Testis (tissue), 2 donors: ENCODE measurements at regions not wholly inside any gene's neighbourhood (a gene's known extent, or its start where the extent isn't known, plus 50 kb on each side); places are given as distances from the start of the nearest gene placed in this dataset.

Source experiments
- DNase-seq: peaks from one replicate; pipeline ENCODE4 v3.0.0-alpha.2; 2019
- H3K27ac ChIP-seq, 2 donors: fragments of 200-600 bp; sonication (generic); one replicate each; pipeline ENCODE4 v1.5.1; 2019
- H3K27me3 ChIP-seq: fragments of 200-600 bp; sonication (generic); one replicate; pipeline ENCODE4 v1.5.1; 2019
- H3K36me3 ChIP-seq: fragments of 200-600 bp; sonication (generic); one replicate; pipeline ENCODE4 v1.5.1; 2017; ENCODE audit warnings: low read depth; ENCODE audit errors: missing control alignments
- H3K4me1 ChIP-seq: fragments of 200-600 bp; sonication (generic); one replicate; pipeline ENCODE4 v1.5.1; 2019
- H3K4me3 ChIP-seq, 2 donors: fragments of 200-600 bp; sonication (generic); one replicate each; pipeline ENCODE4 v1.5.1; 2017 to 2019
- H3K9me3 ChIP-seq: fragments of 200-600 bp; sonication (generic); one replicate; pipeline ENCODE4 v1.5.1; 2017
- CTCF ChIP-seq, 3 experiments: fragments of 450-650 bp in 2 of 3; fragments of 200-600 bp in 1 of 3; sonication (generic) in 1 of 3; IDR thresholded peaks; one replicate each; pipeline ENCODE4 v1.5.1; 2016 to 2019; ENCODE audit warnings: antibody characterized with exemption in 3 of 3, mild to moderate bottlenecking in 2 of 3, moderate library complexity in 1 of 3
- POLR2A ChIP-seq: fragments of 450-650 bp; IDR thresholded peaks from one replicate; pipeline ENCODE4 v1.6.1; 2017; ENCODE audit warnings: antibody characterized with exemption, mild to moderate bottlenecking, moderate library complexity
- WGBS, 2 donors: methylation state at CpG; one replicate each; pipeline ENCODE4 v1.1.5; 2018; 5-methylcytosine and 5-hydroxymethylcytosine counted together
- intact Hi-C: fragments of 100-400 bp; cut with DNase I; formaldehyde crosslinking; loops from one replicate; pipeline ENCODE4 v1.15.1; 2023; ENCODE audit warnings: low total_unique reads

GRCh38 chr4:14726877-14727361 lies 275.4 kb upstream of the CPEB2 start:
- H3K27ac ChIP-seq = no peak overlapping the region
- no peaks in the 10 kb centered on the region for H3K36me3 ChIP-seq
- H3K4me1 ChIP-seq = no peaks in the 10 kb centered on the region
- 75 to 81% methylated on average over 4 of the region's 4 CpGs for whole genome bisulfite sequencing, 2 donors
- H3K4me3 ChIP-seq = no peak overlapping the region
- intact Hi-C loops = no loop called here
- H3K9me3 ChIP-seq = no peaks in the 10 kb centered on the region
- H3K27me3 ChIP-seq = no peaks in the 10 kb centered on the region
- TF ChIP-seq CTCF (IDR thresholded peaks at IDR 0.05) (no peak), POLR2A (no peak)
- no peak for DNase-seq

GRCh38 chr4:14729282-14730000 lies 272.8 kb upstream of the CPEB2 start:
- H3K9me3 ChIP-seq = no peaks in the 10 kb centered on the region
- no peak overlapping the region for H3K27ac ChIP-seq
- H3K4me3 ChIP-seq = no peak overlapping the region
- no peak for DNase-seq
- intact Hi-C loops = no loop called here
- no peaks in the 10 kb centered on the region for H3K36me3 ChIP-seq
- H3K4me1 ChIP-seq = no peaks in the 10 kb centered on the region
- TF ChIP-seq CTCF (IDR thresholded peaks at IDR 0.05) (no peak), POLR2A (no peak)
- H3K27me3 ChIP-seq = no peaks in the 10 kb centered on the region

GRCh38 chr4:14742054-14742453 lies 260.2 kb upstream of the CPEB2 start:
- Histone ChIP-seq H3K9me3 (no peaks in the 10 kb centered on the region), H3K36me3 (no peaks in the 10 kb centered on the region), H3K27ac (no peak overlapping the region), H3K4me3 (no peak overlapping the region), H3K27me3 (no peaks in the 10 kb centered on the region), H3K4me1 (no peaks in the 10 kb centered on the region)
- TF ChIP-seq CTCF (IDR thresholded peaks at IDR 0.05) (no peak), POLR2A (no peak)
- intact Hi-C loops = no loop called here
- 67 to 81% methylated on average over 1 of the region's 1 CpG for WGBS, 2 donors
- DNase-seq = no peak

GRCh38 chr4:14743172-14743571 lies 259.1 kb upstream of the CPEB2 start:
- Histone ChIP-seq H3K4me3 (no peak overlapping the region), H3K27me3 (no peaks in the 10 kb centered on the region), H3K27ac (no peak overlapping the region), H3K36me3 (no peaks in the 10 kb centered on the region), H3K9me3 (no peaks in the 10 kb centered on the region), H3K4me1 (no peaks in the 10 kb centered on the region)
- no peak for DNase-seq
- intact Hi-C loops = no loop called here
- TF ChIP-seq CTCF (IDR thresholded peaks at IDR 0.05) = no peak
- no peak for TF ChIP-seq POLR2A
- WGBS, 2 donors = 75 to 85% methylated on average over 5 of the region's 5 CpGs

- Histone ChIP-seq H3K4me1 (no peaks in the 10 kb centered on the region), H3K27me3 (no peaks in the 10 kb centered on the region), H3K4me3 (no peak overlapping the region), H3K36me3 (no peaks in the 10 kb centered on the region), H3K9me3 (no peaks in the 10 kb centered on the region), H3K27ac (no peak overlapping the region)
- DNase-seq = no peak
- WGBS, 2 donors = 78 to 79% methylated on average over 5 of the region's 5 CpGs
- TF ChIP-seq POLR2A (no peak), CTCF (IDR thresholded peaks at IDR 0.05) (no peak)
- intact Hi-C loops = no loop called here
Observed at GRCh38 chr4:14743601-14744000, 258.7 kb upstream of the CPEB2 start.
